PC-9 (cell line): ENCODE measurements at regions not wholly inside any gene's neighbourhood (a gene's known extent, or its start where the extent isn't known, plus 50 kb on each side); places are given as distances from the start of the nearest gene placed in this dataset.

Source experiments
- BruUV-seq: library from RNA; stranded (reverse); fragments of 400-500 nt; replicated peaks from 2 replicates; lab custom pipeline; 2021; lab: Mats Ljungman, UMichigan
- CTCF ChIA-PET: fragments of 300-600 bp; sonication (Branson Sonifier 250); formaldehyde crosslinking; loops from one replicate; lab custom pipeline; 2022; ENCODE audit warnings: antibody characterized with exemption; lab: Charles Lee
- POLR2A ChIA-PET: fragments of 300-600 bp; sonication (Branson Sonifier 250); formaldehyde crosslinking; loops from one replicate; lab custom pipeline; 2022; ENCODE audit warnings: antibody characterized with exemption; ENCODE audit not compliant: unreplicated experiment; lab: Charles Lee
- DNase-seq, 2 experiments: peaks; one replicate each; pipeline versions ENCODE4 v3.0.0 to v3.0.0-alpha.2; 2015 to 2022; ENCODE audit warnings: mixed read lengths in 1 of 2
- H2AFZ ChIP-seq: fragments of 200-600 bp; sonication (generic); 2 replicates; pipeline ENCODE4 v1.8.1; 2017; ENCODE audit warnings: antibody characterized with exemption
- H3F3A ChIP-seq: fragments of 200-600 bp; sonication (generic); 2 replicates; pipeline ENCODE4 v1.8.1; 2017; ENCODE audit warnings: antibody characterized with exemption, mild to moderate bottlenecking, low read depth; ENCODE audit not compliant: insufficient read depth
- H3K27ac ChIP-seq: fragments of 200-600 bp; sonication (generic); 2 replicates; pipeline ENCODE4 v1.6.1; 2016; ENCODE audit warnings: mixed run types
- H3K27me3 ChIP-seq: fragments of 200-600 bp; sonication (generic); 2 replicates; pipeline ENCODE4 v1.6.1; 2016; ENCODE audit warnings: low read depth, mixed run types; ENCODE audit not compliant: insufficient read depth
- H3K36me3 ChIP-seq: fragments of 200-600 bp; sonication (generic); 2 replicates; pipeline ENCODE4 v1.6.1; 2016; ENCODE audit warnings: low read depth, mixed run types
- H3K4me1 ChIP-seq: fragments of 200-600 bp; sonication (generic); replicated peaks from 2 replicates; pipeline ENCODE4 v1.6.1; 2016; ENCODE audit warnings: mixed run types; ENCODE audit not compliant: insufficient read depth
- H3K4me2 ChIP-seq: fragments of 200-600 bp; sonication (generic); 2 replicates; pipeline ENCODE4 v1.6.1; 2017; ENCODE audit warnings: mixed run types
- H3K4me3 ChIP-seq: fragments of 200-600 bp; sonication (generic); 2 replicates; pipeline ENCODE4 v1.6.1; 2016; ENCODE audit warnings: mixed run types
- H3K79me2 ChIP-seq: fragments of 200-600 bp; sonication (generic); 2 replicates; pipeline ENCODE4 v1.6.1; 2017; ENCODE audit warnings: low read depth, mixed run types
- H3K9me2 ChIP-seq: fragments of 200-600 bp; sonication (generic); 2 replicates; pipeline ENCODE4 v1.8.1; 2017; ENCODE audit warnings: mild to moderate bottlenecking; ENCODE audit not compliant: insufficient read depth
- H3K9me3 ChIP-seq: fragments of 200-600 bp; sonication (generic); 2 replicates; pipeline ENCODE4 v1.8.1; 2016; ENCODE audit warnings: low read depth; ENCODE audit not compliant: insufficient read depth
- H4K20me1 ChIP-seq: fragments of 200-600 bp; sonication (generic); 2 replicates; pipeline ENCODE4 v1.8.1; 2017; ENCODE audit not compliant: insufficient read depth
- CTCF ChIP-seq: fragments of 200-600 bp; sonication (generic); conservative IDR thresholded peaks from 2 replicates; pipeline ENCODE4 v1.6.1; 2017; ENCODE audit warnings: mixed run types, antibody characterized with exemption, mild to moderate bottlenecking, moderate library complexity
- EZH2 ChIP-seq: fragments of 200-600 bp; sonication (generic); IDR thresholded peaks from 2 replicates; pipeline ENCODE4 v1.8.0; 2017; ENCODE audit warnings: antibody characterized with exemption, low read depth
- intact Hi-C: fragments of 100-400 bp; cut with micrococcal nuclease; formaldehyde crosslinking; loops from one replicate; pipeline ENCODE4 v1.10.0; 2022; ENCODE audit not compliant: unreplicated experiment

GRCh38 chr4:43402393-43402792 lies 509.9 kb downstream of the GRXCR1 start:
- H3K36me3 ChIP-seq: no peaks in the 10 kb centered on the region
- CTCF ChIA-PET: no interaction called here
- no peak for TF ChIP-seq CTCF

GRCh38 chr4:43410636-43411035 lies 518.1 kb downstream of the GRXCR1 start:
- Histone ChIP-seq H3K79me2 (no peaks in the 10 kb centered on the region), H3K36me3 (no peaks in the 10 kb centered on the region), H3K4me1 (no peaks in the 10 kb centered on the region), H3K27me3 (peaks cover 10% of the 10 kb centered on the region; the same call in 1 of the 2 replicates), H3F3A (no peaks in the 10 kb centered on the region), H3K9me2 (no peaks in the 10 kb centered on the region), H2AFZ (no peak overlapping the region), H4K20me1 (no peaks in the 10 kb centered on the region), H3K4me2 (no peak overlapping the region), H3K27ac (no peak overlapping the region), H3K4me3 (no peak overlapping the region), H3K9me3 (no peaks in the 10 kb centered on the region)
- CTCF ChIA-PET: no interaction called here
- no TSS peak for BruUV-seq
- POLR2A ChIA-PET: no interaction called here
- DNase-seq: no peak
- intact Hi-C loops: no loop called here
- TF ChIP-seq EZH2 (no peak), CTCF (no peak)

More at GRCh38 chr4:43402393-43402792, 509.9 kb downstream of the GRXCR1 start:
- Histone ChIP-seq H3K79me2 (no peaks in the 10 kb centered on the region), H3K4me1 (no peaks in the 10 kb centered on the region), H3F3A (no peaks in the 10 kb centered on the region), H3K4me3 (no peak overlapping the region), H3K9me2 (no peaks in the 10 kb centered on the region; the same call in 1 of the 2 replicates), H3K27ac (no peak overlapping the region), H3K27me3 (no peaks in the 10 kb centered on the region), H3K4me2 (no peak overlapping the region), H3K9me3 (no peaks in the 10 kb centered on the region), H2AFZ (no peak overlapping the region), H4K20me1 (no peaks in the 10 kb centered on the region)
- DNase-seq: no peak
- no TSS peak for BruUV-seq
- POLR2A ChIA-PET: no interaction called here
- intact Hi-C loops: no loop called here

- ChIA-PET CTCF (no interaction called here), POLR2A (no interaction called here)
- H3K9me3 ChIP-seq: no peaks in the 10 kb centered on the region
- H3K79me2 ChIP-seq: no peaks in the 10 kb centered on the region
- no peaks in the 10 kb centered on the region for H3F3A ChIP-seq
- TF ChIP-seq EZH2 (no peak), CTCF (no peak)
- H3K9me2 ChIP-seq: no peaks in the 10 kb centered on the region
- H3K4me2 ChIP-seq: no peak overlapping the region
- peaks cover 10% of the 10 kb centered on the region; the same call in 1 of the 2 replicates for H3K27me3 ChIP-seq
- H3K36me3 ChIP-seq: no peaks in the 10 kb centered on the region
- DNase-seq: no peak
- no peak overlapping the region for H3K4me3 ChIP-seq
- no peaks in the 10 kb centered on the region for H4K20me1 ChIP-seq
- no TSS peak for BruUV-seq
- intact Hi-C loops: no loop called here
- no peak overlapping the region for H3K27ac ChIP-seq
- no peak overlapping the region for H2AFZ ChIP-seq
- H3K4me1 ChIP-seq: no peaks in the 10 kb centered on the region
Observed at GRCh38 chr4:43411226-43411625, 518.7 kb downstream of the GRXCR1 start.
